ENCODE measurements at regions not wholly inside any gene's neighbourhood (a gene's known extent, or its start where the extent isn't known, plus 50 kb on each side); places are given as distances from the start of the nearest gene placed in this dataset.

GRCh38 chr3:143192193-143192592 is 72.6 kb downstream of the CHST2 start:
- TF ChIP-seq POLR2A (IDR thresholded peaks at IDR 0.05) (no peak), CTCF (IDR thresholded peaks at IDR 0.05) (no peak)

All from adrenal gland (tissue), 5 donors.